Testis (tissue), 2 donors: ENCODE measurements at regions not wholly inside any gene's neighbourhood (a gene's known extent, or its start where the extent isn't known, plus 50 kb on each side); places are given as distances from the start of the nearest gene placed in this dataset.
"Not testable (repeated sequence)": the region's sequence is repeated elsewhere in the genome, so short reads cannot be mapped to it uniquely, and the experiment has no call there.

ENCODE experiments used
- CTCF ChIP-seq, 3 experiments: fragments of 450-650 bp in 2 of 3; fragments of 200-600 bp in 1 of 3; sonication (generic) in 1 of 3; IDR thresholded peaks; one replicate each; pipeline ENCODE4 v1.5.1; 2016 to 2019; ENCODE audit warnings: antibody characterized with exemption in 3 of 3, mild to moderate bottlenecking in 2 of 3, moderate library complexity in 1 of 3
- POLR2A ChIP-seq: fragments of 450-650 bp; IDR thresholded peaks from one replicate; pipeline ENCODE4 v1.6.1; 2017; ENCODE audit warnings: antibody characterized with exemption, mild to moderate bottlenecking, moderate library complexity

GRCh38 chrX:109925003-109925402 lies 77.9 kb upstream of the TMEM164 start:
- TF ChIP-seq POLR2A; CTCF (IDR thresholded peaks at IDR 0.05): not testable (repeated sequence)
